Left lung (tissue), 4 donors: ENCODE measurements at regions not wholly inside any gene's neighbourhood (a gene's known extent, or its start where the extent isn't known, plus 50 kb on each side); places are given as distances from the start of the nearest gene placed in this dataset.

Source experiments
- ATAC-seq: fragments of 200-7000 bp; cut with Tn5 transposase; one replicate; pipeline ENCODE4 v1.9.1; 2020; ENCODE audit warnings: moderate library complexity
- DNase-seq, 4 donors: peaks; one replicate each; pipeline ENCODE4 v3.0.0-alpha.2; 2013 to 2020
- H3K27ac ChIP-seq, 2 donors: fragments of 200-600 bp; sonication (generic) in 1 of 2; one replicate each; pipeline versions ENCODE4 v1.5.0 to v1.8.0; 2020 to 2021
- H3K27me3 ChIP-seq, 2 donors: fragments of 200-600 bp; sonication (generic) in 1 of 2; one replicate each; pipeline versions ENCODE4 v1.5.0 to v1.8.0; 2020 to 2021
- H3K36me3 ChIP-seq, 2 donors: fragments of 200-600 bp; sonication (generic) in 1 of 2; one replicate each; pipeline versions ENCODE4 v1.5.0 to v1.8.0; 2020 to 2021
- H3K4me1 ChIP-seq, 2 donors: fragments of 200-600 bp; one replicate each; pipeline ENCODE4 v1.8.0; 2021
- H3K4me3 ChIP-seq, 2 donors: fragments of 200-600 bp; sonication (generic) in 1 of 2; one replicate each; pipeline versions ENCODE4 v1.5.0 to v1.8.0; 2020 to 2021; ENCODE audit warnings: mild to moderate bottlenecking in 1 of 2
- H3K9me3 ChIP-seq, 2 donors: fragments of 200-600 bp; sonication (generic) in 1 of 2; one replicate each; pipeline versions ENCODE4 v1.5.0 to v1.8.0; 2020 to 2021
- CTCF ChIP-seq, 2 donors: fragments of 200-600 bp; sonication (generic) in 1 of 2; IDR thresholded peaks; one replicate each; pipeline versions ENCODE4 v1.5.0 to v1.8.0; 2021; ENCODE audit warnings: antibody characterized with exemption in 2 of 2
- intact Hi-C, 2 donors: fragments of 100-400 bp; cut with DNase I; formaldehyde crosslinking; loops; one replicate each; pipeline versions ENCODE4 v1.11.2 to v1.14.2; 2022
- donor health status: DM: no; HTN: yes; CAD: no.
- donor health status: DM: no; HTN: no; CAD: no.

GRCh38 chr6:14197118-14197517 is 79.5 kb downstream of the CD83 start:
- intact Hi-C loops: no loop called here

GRCh38 chr6:14200047-14200446 is 82.5 kb downstream of the CD83 start:
- intact Hi-C loops: no loop called here
- ATAC-seq: no peak
- Histone ChIP-seq H3K4me1 (no peaks in the 10 kb centered on the region), H3K27ac (no peak overlapping the region), H3K27me3 (no peaks in the 10 kb centered on the region), H3K4me3 (no peak overlapping the region), H3K36me3 (no peaks in the 10 kb centered on the region), H3K9me3 (no peaks in the 10 kb centered on the region)
- DNase-seq: no peak
- TF ChIP-seq CTCF (IDR thresholded peaks at IDR 0.05): no peak

More at GRCh38 chr6:14197118-14197517, 79.5 kb downstream of the CD83 start:
- H3K27ac ChIP-seq: no peak overlapping the region
- no peaks in the 10 kb centered on the region for H3K27me3 ChIP-seq
- TF ChIP-seq CTCF (IDR thresholded peaks at IDR 0.05): no peak
- H3K9me3 ChIP-seq: no peaks in the 10 kb centered on the region
- H3K36me3 ChIP-seq: no peaks in the 10 kb centered on the region
- H3K4me3 ChIP-seq: no peak overlapping the region
- H3K4me1 ChIP-seq: no peaks in the 10 kb centered on the region
- DNase-seq: no peak
- ATAC-seq: no peak

GRCh38 chr6:14202947-14203346 is 85.4 kb downstream of the CD83 start:
- DNase-seq: no peak

GRCh38 chr6:14206391-14206790 is 88.8 kb downstream of the CD83 start:
- DNase-seq: no peak

More at GRCh38 chr6:14202947-14203346, 85.4 kb downstream of the CD83 start:
- intact Hi-C loops: no loop called here
- Histone ChIP-seq H3K4me3 (no peak overlapping the region), H3K9me3 (no peaks in the 10 kb centered on the region), H3K27me3 (no peaks in the 10 kb centered on the region), H3K27ac (no peak overlapping the region), H3K4me1 (no peaks in the 10 kb centered on the region), H3K36me3 (no peaks in the 10 kb centered on the region)
- ATAC-seq: no peak
- TF ChIP-seq CTCF (IDR thresholded peaks at IDR 0.05): no peak

GRCh38 chr6:14207448-14207847 is 89.9 kb downstream of the CD83 start:
- Histone ChIP-seq H3K36me3 (no peaks in the 10 kb centered on the region), H3K4me3 (no peak overlapping the region), H3K27ac (no peak overlapping the region), H3K4me1 (peaks cover 3 to 22% of the 10 kb centered on the region in 2 donors), H3K27me3 (no peaks in the 10 kb centered on the region), H3K9me3 (no peaks in the 10 kb centered on the region)
- DNase-seq (no peak), ATAC-seq (no peak)
- intact Hi-C loops: no loop called here
- no peak for TF ChIP-seq CTCF (IDR thresholded peaks at IDR 0.05)

More at GRCh38 chr6:14206391-14206790, 88.8 kb downstream of the CD83 start:
- no peaks in the 10 kb centered on the region for H3K9me3 ChIP-seq
- no peak for ATAC-seq
- no peak overlapping the region for H3K4me3 ChIP-seq
- no peak for TF ChIP-seq CTCF (IDR thresholded peaks at IDR 0.05)
- intact Hi-C loops: no loop called here
- peaks cover 3 to 16% of the 10 kb centered on the region in 2 donors for H3K4me1 ChIP-seq
- no peak overlapping the region for H3K27ac ChIP-seq
- no peaks in the 10 kb centered on the region for H3K36me3 ChIP-seq
- H3K27me3 ChIP-seq: no peaks in the 10 kb centered on the region
